Gastrocnemius medialis (tissue), 4 donors: ENCODE measurements at regions not wholly inside any gene's neighbourhood (a gene's known extent, or its start where the extent isn't known, plus 50 kb on each side); places are given as distances from the start of the nearest gene placed in this dataset.
"Not testable (repeated sequence)": the region's sequence is repeated elsewhere in the genome, so short reads cannot be mapped to it uniquely, and the experiment has no call there.

Experiments
- ATAC-seq, 2 donors: fragments of 150-250 bp; one replicate each; pipeline ENCODE4 v1.9.1; 2016
- DNase-seq, 2 donors: peaks; one replicate each; pipeline ENCODE4 v3.0.0-alpha.2; 2019
- H3K27ac ChIP-seq, 4 donors: fragments of 200-600 bp; sonication (generic); 1 replicate in 1 of 4; 2 replicates in 3 of 4; pipeline ENCODE4 v1.5.1; 2016 to 2018; ENCODE audit warnings: mild to moderate bottlenecking in 2 of 4, moderate library complexity in 1 of 4
- H3K27me3 ChIP-seq, 3 donors: fragments of 200-600 bp; sonication (generic) in 2 of 3; 1 replicate in 1 of 3; 2 replicates in 2 of 3; pipeline versions ENCODE4 v1.5.1 to v1.6.0; 2016 to 2019; ENCODE audit warnings: mild to moderate bottlenecking in 1 of 3, moderate library complexity in 1 of 3
- H3K36me3 ChIP-seq, 2 donors: fragments of 200-600 bp; sonication (generic) in 1 of 2; one replicate each; pipeline ENCODE4 v1.5.1; 2017 to 2018
- H3K4me1 ChIP-seq, 2 donors: fragments of 200-600 bp; sonication (generic) in 1 of 2; one replicate each; pipeline ENCODE4 v1.5.1; 2016 to 2017; ENCODE audit warnings: mild to moderate bottlenecking in 2 of 2
- H3K4me3 ChIP-seq, 4 donors: fragments of 200-600 bp; sonication (generic) in 3 of 4; 1 replicate in 1 of 4; 2 replicates in 3 of 4; pipeline ENCODE4 v1.5.1; 2016 to 2019; ENCODE audit warnings: mild to moderate bottlenecking in 2 of 4
- H3K9me3 ChIP-seq, 3 donors: fragments of 200-600 bp; sonication (generic) in 2 of 3; 1 replicate in 1 of 3; 2 replicates in 2 of 3; pipeline ENCODE4 v1.5.1; 2016 to 2019
- POLR2A ChIP-seq, 2 donors: fragments of 450-650 bp; IDR thresholded peaks; one replicate each; pipeline ENCODE4 v1.6.1; 2017; ENCODE audit warnings: antibody characterized with exemption in 2 of 2, mild to moderate bottlenecking in 2 of 2, moderate library complexity in 2 of 2
- in situ Hi-C, 4 donors: fragments of 200-750 bp; cut with MboI; loops; one replicate each; pipeline versions ENCODE4 v1.15.0 to v1.8.0; 2017; ENCODE audit warnings: low sequenced_read_pairs in 4 of 4
- intact Hi-C: fragments of 100-400 bp; cut with DNase I; formaldehyde crosslinking; loops from one replicate; pipeline ENCODE4 v1.15.1; 2023; ENCODE audit warnings: low total_unique reads
- TF ChIP-seq, protein P1 (sequence below), 5 experiments: fragments of 450-650 bp in 3 of 5; fragments of 200-600 bp in 2 of 5; sonication (generic) in 2 of 5; IDR thresholded peaks in 4 of 5; conservative IDR thresholded peaks in 1 of 5; 1 replicate in 4 of 5; 2 replicates in 1 of 5; pipeline ENCODE4 v1.5.1; 2016 to 2019; ENCODE audit warnings: antibody characterized with exemption in 5 of 5, mild to moderate bottlenecking in 3 of 5, moderate library complexity in 3 of 5

DNA sequence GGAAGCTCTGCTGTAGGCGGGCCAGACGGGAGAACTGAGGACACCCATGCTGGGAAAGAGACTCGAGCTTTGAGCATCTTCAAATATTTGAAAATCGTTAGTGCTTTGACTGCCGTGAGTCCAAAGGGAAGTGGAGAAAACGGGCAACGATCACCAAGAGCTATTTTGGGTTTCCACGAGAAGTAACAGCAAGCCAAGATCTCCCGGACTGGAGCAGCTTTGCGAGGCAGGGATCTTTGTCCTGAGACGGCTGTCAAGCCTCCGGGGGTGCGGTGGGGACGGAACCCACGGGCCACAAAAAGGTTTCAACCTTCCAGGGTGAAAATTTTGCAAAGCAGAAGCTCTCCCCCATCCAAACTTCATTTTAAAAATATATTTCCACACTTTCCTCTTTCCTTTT is 195.8 kb downstream of the NDUFA10 start:
- Histone ChIP-seq H3K4me3 (no peak overlapping the region), H3K27ac (no peak overlapping the region), H3K4me1 (no peaks in the 10 kb centered on the region), H3K27me3 (peaks cover 0 to 9% (median 0%) of the 10 kb centered on the region in 3 donors), H3K9me3 (no peaks in the 10 kb centered on the region), H3K36me3 (no peaks in the 10 kb centered on the region)
- in situ Hi-C loops, result no loop called here
- ATAC-seq (no peak), DNase-seq (no peak)
- TF ChIP-seq, protein P1, sequence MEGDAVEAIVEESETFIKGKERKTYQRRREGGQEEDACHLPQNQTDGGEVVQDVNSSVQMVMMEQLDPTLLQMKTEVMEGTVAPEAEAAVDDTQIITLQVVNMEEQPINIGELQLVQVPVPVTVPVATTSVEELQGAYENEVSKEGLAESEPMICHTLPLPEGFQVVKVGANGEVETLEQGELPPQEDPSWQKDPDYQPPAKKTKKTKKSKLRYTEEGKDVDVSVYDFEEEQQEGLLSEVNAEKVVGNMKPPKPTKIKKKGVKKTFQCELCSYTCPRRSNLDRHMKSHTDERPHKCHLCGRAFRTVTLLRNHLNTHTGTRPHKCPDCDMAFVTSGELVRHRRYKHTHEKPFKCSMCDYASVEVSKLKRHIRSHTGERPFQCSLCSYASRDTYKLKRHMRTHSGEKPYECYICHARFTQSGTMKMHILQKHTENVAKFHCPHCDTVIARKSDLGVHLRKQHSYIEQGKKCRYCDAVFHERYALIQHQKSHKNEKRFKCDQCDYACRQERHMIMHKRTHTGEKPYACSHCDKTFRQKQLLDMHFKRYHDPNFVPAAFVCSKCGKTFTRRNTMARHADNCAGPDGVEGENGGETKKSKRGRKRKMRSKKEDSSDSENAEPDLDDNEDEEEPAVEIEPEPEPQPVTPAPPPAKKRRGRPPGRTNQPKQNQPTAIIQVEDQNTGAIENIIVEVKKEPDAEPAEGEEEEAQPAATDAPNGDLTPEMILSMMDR (IDR thresholded peaks at IDR 0.05 in 4 of 5, conservative IDR thresholded peaks at IDR 0.05 in 1 of 5), result no peak
- TF ChIP-seq POLR2A (IDR thresholded peaks at IDR 0.05), result no peak
- intact Hi-C loops, result no loop called here

DNA sequence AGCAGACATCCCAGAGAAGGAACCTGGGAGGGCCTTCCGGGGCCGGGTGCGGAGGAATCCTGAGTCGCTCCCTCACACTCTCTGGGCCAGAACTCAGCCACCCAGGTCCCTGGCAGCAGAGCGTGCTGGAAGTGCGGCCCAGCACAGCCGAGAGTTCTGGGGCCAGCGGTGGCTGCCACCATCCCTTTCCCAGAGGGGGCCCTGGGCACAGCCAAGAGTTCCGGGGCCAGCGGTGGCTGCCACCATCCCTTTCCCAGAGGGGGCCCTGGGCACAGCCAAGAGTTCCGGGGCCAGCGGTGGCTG is 196.2 kb downstream of the NDUFA10 start:
- H3K4me3 ChIP-seq, DNase-seq: not testable (repeated sequence)

DNA sequence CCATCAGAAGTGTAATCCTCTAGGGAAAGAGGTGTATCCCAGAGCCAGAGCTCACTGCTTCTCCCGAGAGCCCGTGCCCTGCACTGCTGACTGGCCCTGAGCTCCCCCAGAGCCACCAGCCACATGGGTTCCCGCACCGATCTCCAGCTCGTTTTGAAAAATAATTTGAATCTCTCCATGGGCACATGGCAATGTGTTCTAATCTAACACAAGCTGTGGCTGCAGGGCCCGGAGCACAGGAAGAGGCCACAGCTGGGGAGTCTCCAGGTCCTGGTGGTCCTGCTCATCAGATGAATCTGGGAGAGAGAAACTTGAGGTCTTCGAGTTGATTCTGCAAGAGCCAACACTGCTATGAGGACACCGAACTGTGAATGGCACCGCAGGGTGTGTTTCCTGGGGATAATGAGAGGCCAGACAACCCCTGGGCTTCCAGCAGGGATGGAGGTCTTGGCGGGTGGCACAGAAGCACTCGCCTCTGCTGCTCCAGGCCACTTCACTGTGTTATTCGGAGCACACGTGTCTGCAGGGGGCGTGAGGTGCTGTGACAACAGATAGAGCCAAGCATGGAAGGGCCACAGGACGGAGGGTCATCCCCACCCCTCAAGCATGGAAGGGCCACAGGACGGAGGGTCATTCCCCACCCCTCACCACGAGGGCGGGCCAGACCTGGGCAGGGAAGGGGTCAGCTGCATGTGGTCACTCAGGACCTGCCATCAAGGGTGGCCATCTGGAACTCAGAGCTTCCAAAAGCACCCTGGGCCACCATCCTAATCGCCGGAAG is 196.8 kb downstream of the NDUFA10 start:
- in situ Hi-C loops, result no loop called here
- no peaks in the 10 kb centered on the region for H3K4me1 ChIP-seq

More for the DNA sequence above, 196.2 kb downstream of the NDUFA10 start:
- H3K27ac ChIP-seq, ATAC-seq, H3K36me3 ChIP-seq, H3K9me3 ChIP-seq, H3K4me1 ChIP-seq, intact Hi-C loops, in situ Hi-C loops: not testable (repeated sequence)
- peaks cover 0 to 10% (median 0%) of the 10 kb centered on the region in 3 donors for H3K27me3 ChIP-seq

DNA sequence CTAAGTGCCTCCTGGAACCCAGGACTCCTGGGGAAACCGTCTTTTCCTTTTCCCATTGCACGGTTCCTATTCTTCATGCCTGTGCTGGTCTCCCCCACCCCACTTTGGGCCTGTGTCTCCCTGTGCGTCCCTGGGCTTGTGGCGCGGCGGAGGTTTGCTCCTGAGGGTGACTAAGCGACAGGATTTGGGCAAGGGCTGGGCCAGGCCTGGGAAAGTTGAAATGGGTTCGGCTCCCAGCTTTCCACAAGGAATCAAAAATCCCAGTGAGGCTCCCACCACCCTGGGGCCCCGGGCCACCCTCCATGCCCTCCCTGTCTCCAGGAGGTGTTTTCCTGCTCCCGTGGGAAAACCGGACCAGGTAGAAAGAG is 197.6 kb downstream of the NDUFA10 start:
- Histone ChIP-seq H3K4me3 (no peak overlapping the region), H3K4me1 (no peaks in the 10 kb centered on the region), H3K27ac (no peak overlapping the region), H3K36me3 (no peaks in the 10 kb centered on the region), H3K27me3 (peaks cover 0 to 18% (median 7%) of the 10 kb centered on the region in 3 donors), H3K9me3 (no peaks in the 10 kb centered on the region)
- ATAC-seq, result no peak
- in situ Hi-C loops (no loop called here), intact Hi-C loops (no loop called here)
- DNase-seq, result no peak
- TF ChIP-seq POLR2A (IDR thresholded peaks at IDR 0.05), result no peak
- TF ChIP-seq, protein P1 (IDR thresholded peaks at IDR 0.05 in 4 of 5, conservative IDR thresholded peaks at IDR 0.05 in 1 of 5), result no peak

More for the DNA sequence above, 196.8 kb downstream of the NDUFA10 start:
- H3K9me3 ChIP-seq, result no peaks in the 10 kb centered on the region
- intact Hi-C loops, result no loop called here
- H3K27me3 ChIP-seq, result peaks cover 0 to 12% (median 0%) of the 10 kb centered on the region in 3 donors
- no peaks in the 10 kb centered on the region for H3K36me3 ChIP-seq
- TF ChIP-seq POLR2A (IDR thresholded peaks at IDR 0.05), result no peak
- TF ChIP-seq, protein P1 (IDR thresholded peaks at IDR 0.05 in 4 of 5, conservative IDR thresholded peaks at IDR 0.05 in 1 of 5), result no peak
- H3K4me3 ChIP-seq, result no peak overlapping the region
- DNase-seq (no peak), ATAC-seq (no peak)
- H3K27ac ChIP-seq, result no peak overlapping the region

DNA sequence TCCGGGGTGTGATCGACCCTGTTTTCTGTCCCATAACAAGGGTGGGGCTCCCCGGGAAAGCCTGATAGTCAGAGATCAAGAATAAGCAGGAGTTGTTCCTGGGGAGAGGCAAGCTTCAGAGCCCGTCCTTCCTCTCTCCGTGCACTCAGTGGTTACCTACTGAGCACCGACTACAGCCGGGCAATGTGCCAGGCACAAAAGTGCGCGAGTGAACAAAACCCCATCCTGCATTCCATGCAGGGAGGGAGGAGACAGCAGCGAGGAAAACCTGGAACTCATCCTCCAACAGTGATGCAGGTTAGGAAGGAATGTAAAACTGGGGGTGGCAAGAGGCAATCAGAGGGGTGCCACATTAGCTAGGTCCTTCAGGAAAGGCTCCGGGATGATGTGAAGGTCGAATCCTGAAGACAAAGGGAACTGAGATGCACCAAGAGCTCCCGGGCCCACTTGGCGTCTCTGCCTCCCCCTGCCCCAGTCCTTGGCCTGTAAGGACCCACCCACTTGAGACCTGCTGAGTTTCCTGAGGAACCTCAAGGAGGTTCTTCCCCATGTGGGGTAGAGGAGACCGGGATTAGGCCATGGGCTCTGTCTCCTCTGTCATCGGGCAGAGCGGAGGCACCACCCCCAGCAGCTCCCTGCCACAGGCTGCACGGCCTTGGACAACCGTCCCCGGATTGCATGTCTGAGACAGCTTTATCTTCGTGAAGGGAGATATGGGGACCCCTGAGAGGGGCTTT is 198.2 kb downstream of the NDUFA10 start:
- intact Hi-C loops, result no loop called here
- no peak overlapping the region for H3K4me3 ChIP-seq
- H3K9me3 ChIP-seq, result no peaks in the 10 kb centered on the region
- ATAC-seq, result no peak
- peaks cover 0 to 20% (median 11%) of the 10 kb centered on the region in 3 donors for H3K27me3 ChIP-seq
- DNase-seq, result no peak
- H3K36me3 ChIP-seq, result no peaks in the 10 kb centered on the region
- no peak for TF ChIP-seq POLR2A (IDR thresholded peaks at IDR 0.05)
- TF ChIP-seq, protein P1 (IDR thresholded peaks at IDR 0.05 in 4 of 5, conservative IDR thresholded peaks at IDR 0.05 in 1 of 5), result no peak
- H3K27ac ChIP-seq, result no peak overlapping the region
- no peaks in the 10 kb centered on the region for H3K4me1 ChIP-seq
- in situ Hi-C loops, result no loop called here
